Rectal smooth muscle tissue (tissue), 1 donor: ENCODE measurements at regions not wholly inside any gene's neighbourhood (a gene's known extent, or its start where the extent isn't known, plus 50 kb on each side); places are given as distances from the start of the nearest gene placed in this dataset.

Experiments used
- H3K27ac ChIP-seq: one replicate; pipeline ENCODE4 v1.7.0; 2013; ENCODE audit warnings: low read depth, low read length, inconsistent platforms
- H3K27me3 ChIP-seq: one replicate; pipeline ENCODE4 v1.7.0; 2013; ENCODE audit warnings: low read length; ENCODE audit not compliant: control insufficient read depth, insufficient read depth
- H3K36me3 ChIP-seq: one replicate; pipeline ENCODE4 v1.7.0; 2013; ENCODE audit warnings: low read length; ENCODE audit not compliant: control insufficient read depth, insufficient read depth
- H3K4me1 ChIP-seq: one replicate; pipeline ENCODE4 v1.7.0; 2013; ENCODE audit warnings: low read length; ENCODE audit not compliant: control insufficient read depth, insufficient read depth
- H3K4me3 ChIP-seq: one replicate; pipeline ENCODE4 v1.7.0; 2013; ENCODE audit warnings: low read length
- H3K9ac ChIP-seq: one replicate; pipeline ENCODE4 v1.7.0; 2013; ENCODE audit warnings: low read length

- Histone ChIP-seq H3K4me3 (no peak overlapping the region), H3K27ac (no peak overlapping the region), H3K36me3 (no peaks in the 10 kb centered on the region), H3K9ac (no peak overlapping the region), H3K4me1 (no peaks in the 10 kb centered on the region), H3K27me3 (no peaks in the 10 kb centered on the region)
These were observed 346.3 kb upstream of the ADARB2 start for GRCh38 chr10:2083591-2083990.

DNA sequence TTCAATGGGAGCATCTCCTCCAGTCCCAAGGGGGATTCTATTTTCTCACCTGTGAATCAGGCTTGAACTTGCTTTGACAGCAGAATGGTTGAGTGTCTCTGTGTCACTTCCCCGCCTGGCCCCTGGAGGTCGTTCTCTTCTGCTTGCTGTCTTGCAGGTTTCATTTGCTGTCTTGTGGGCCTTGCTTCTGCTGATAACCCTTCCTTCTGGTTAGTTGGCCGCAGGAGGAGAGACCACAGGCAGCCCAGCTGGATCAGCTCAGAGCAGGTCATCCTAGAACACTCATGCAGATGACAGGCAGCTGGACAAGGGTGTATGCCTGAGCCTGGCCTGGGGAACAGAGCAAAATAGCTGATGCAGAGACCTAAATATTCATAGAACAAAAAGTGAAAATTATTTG lies 344.2 kb upstream of the ADARB2 start:
- H3K36me3 ChIP-seq = no peaks in the 10 kb centered on the region
- no peaks in the 10 kb centered on the region for H3K4me1 ChIP-seq
- H3K9ac ChIP-seq = no peak overlapping the region
- no peaks in the 10 kb centered on the region for H3K27me3 ChIP-seq
- H3K4me3 ChIP-seq = no peak overlapping the region
- H3K27ac ChIP-seq = no peak overlapping the region

- no peak overlapping the region for H3K27ac ChIP-seq
- no peak overlapping the region for H3K4me3 ChIP-seq
- no peaks in the 10 kb centered on the region for H3K4me1 ChIP-seq
- H3K36me3 ChIP-seq = no peaks in the 10 kb centered on the region
- no peak overlapping the region for H3K9ac ChIP-seq
- no peaks in the 10 kb centered on the region for H3K27me3 ChIP-seq
These were observed 342.3 kb upstream of the ADARB2 start for GRCh38 chr10:2079603-2080078.

- Histone ChIP-seq H3K36me3 (no peaks in the 10 kb centered on the region), H3K9ac (no peak overlapping the region), H3K4me1 (no peaks in the 10 kb centered on the region), H3K4me3 (no peak overlapping the region), H3K27me3 (no peaks in the 10 kb centered on the region), H3K27ac (no peak overlapping the region)
These were observed 339.9 kb upstream of the ADARB2 start for GRCh38 chr10:2077231-2077630.

DNA sequence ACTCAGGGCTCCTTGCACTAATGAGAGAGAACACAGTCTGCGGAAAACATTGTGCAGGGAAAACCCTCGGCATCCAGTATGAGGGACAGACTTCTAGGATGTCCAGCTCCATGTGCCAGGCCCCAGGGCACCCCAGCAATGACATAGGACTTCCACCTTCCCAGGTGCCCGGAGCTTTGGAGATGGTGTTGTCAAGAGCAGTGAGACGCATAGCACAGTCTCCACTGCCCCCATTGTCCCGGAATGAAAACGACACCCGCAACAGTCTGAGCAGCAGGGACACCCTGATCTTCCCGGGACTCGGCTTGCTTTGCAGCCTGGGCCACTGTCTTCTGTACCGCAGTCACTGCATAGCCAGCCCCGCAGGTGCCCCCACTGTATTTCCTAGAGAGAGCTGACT lies 339.2 kb upstream of the ADARB2 start:
- Histone ChIP-seq H3K36me3 (no peaks in the 10 kb centered on the region), H3K4me3 (no peak overlapping the region), H3K4me1 (no peaks in the 10 kb centered on the region), H3K27me3 (no peaks in the 10 kb centered on the region), H3K27ac (no peak overlapping the region), H3K9ac (no peak overlapping the region)

- Histone ChIP-seq H3K36me3 (no peaks in the 10 kb centered on the region), H3K27me3 (no peaks in the 10 kb centered on the region), H3K4me1 (no peaks in the 10 kb centered on the region), H3K27ac (no peak overlapping the region), H3K9ac (no peak overlapping the region), H3K4me3 (no peak overlapping the region)
These were observed 329.7 kb upstream of the ADARB2 start for GRCh38 chr10:2067015-2067414.

DNA sequence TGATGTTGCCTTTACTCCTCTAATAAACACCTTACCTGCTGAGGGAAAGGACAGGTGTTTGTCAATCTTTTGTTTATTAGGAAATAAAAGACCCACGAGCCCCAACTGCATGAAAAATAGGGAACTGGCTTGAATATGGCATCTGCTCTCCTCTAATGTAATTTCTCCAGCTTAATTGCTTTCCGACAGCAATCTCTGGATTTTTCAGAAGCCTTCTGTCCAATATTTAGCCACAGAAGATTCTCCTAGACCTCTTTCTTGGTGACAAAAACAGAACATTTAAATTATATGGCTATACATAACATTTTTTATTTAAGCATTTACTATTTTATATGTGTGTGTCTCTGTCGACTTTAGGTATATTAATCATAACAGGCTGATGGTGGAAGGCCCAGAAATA lies 317.4 kb upstream of the ADARB2 start:
- Histone ChIP-seq H3K4me1 (no peaks in the 10 kb centered on the region), H3K36me3 (no peaks in the 10 kb centered on the region), H3K27ac (no peak overlapping the region), H3K4me3 (no peak overlapping the region), H3K9ac (no peak overlapping the region), H3K27me3 (no peaks in the 10 kb centered on the region)

GRCh38 chr10:2053805-2054204 lies 316.5 kb upstream of the ADARB2 start:
- Histone ChIP-seq H3K4me3 (no peak overlapping the region), H3K27me3 (no peaks in the 10 kb centered on the region), H3K36me3 (no peaks in the 10 kb centered on the region), H3K27ac (no peak overlapping the region), H3K9ac (no peak overlapping the region), H3K4me1 (no peaks in the 10 kb centered on the region)

- no peaks in the 10 kb centered on the region for H3K27me3 ChIP-seq
- no peaks in the 10 kb centered on the region for H3K36me3 ChIP-seq
- H3K27ac ChIP-seq = no peak overlapping the region
- H3K4me1 ChIP-seq = no peaks in the 10 kb centered on the region
- no peak overlapping the region for H3K9ac ChIP-seq
- no peak overlapping the region for H3K4me3 ChIP-seq
These were observed 313.8 kb upstream of the ADARB2 start for GRCh38 chr10:2051108-2051507.

- no peaks in the 10 kb centered on the region for H3K36me3 ChIP-seq
- no peaks in the 10 kb centered on the region for H3K4me1 ChIP-seq
- no peak overlapping the region for H3K9ac ChIP-seq
- H3K4me3 ChIP-seq = no peak overlapping the region
- no peaks in the 10 kb centered on the region for H3K27me3 ChIP-seq
- H3K27ac ChIP-seq = no peak overlapping the region
These were observed 312.2 kb upstream of the ADARB2 start for GRCh38 chr10:2049560-2049959.

- Histone ChIP-seq H3K27ac (no peak overlapping the region), H3K9ac (no peak overlapping the region), H3K36me3 (no peaks in the 10 kb centered on the region), H3K4me1 (no peaks in the 10 kb centered on the region), H3K27me3 (no peaks in the 10 kb centered on the region), H3K4me3 (no peak overlapping the region)
These were observed 311.1 kb upstream of the ADARB2 start for GRCh38 chr10:2048337-2048973.

GRCh38 chr10:2047679-2048078 lies 310.4 kb upstream of the ADARB2 start:
- no peaks in the 10 kb centered on the region for H3K4me1 ChIP-seq
- H3K27me3 ChIP-seq = no peaks in the 10 kb centered on the region
- no peaks in the 10 kb centered on the region for H3K36me3 ChIP-seq
- no peak overlapping the region for H3K9ac ChIP-seq
- H3K27ac ChIP-seq = no peak overlapping the region
- no peak overlapping the region for H3K4me3 ChIP-seq

- Histone ChIP-seq H3K27me3 (no peaks in the 10 kb centered on the region), H3K4me1 (no peaks in the 10 kb centered on the region), H3K36me3 (no peaks in the 10 kb centered on the region), H3K27ac (no peak overlapping the region), H3K9ac (no peak overlapping the region), H3K4me3 (no peak overlapping the region)
These were observed 306.1 kb upstream of the ADARB2 start for GRCh38 chr10:2043379-2043778.
